ENCODE measurements at regions not wholly inside any gene's neighbourhood (a gene's known extent, or its start where the extent isn't known, plus 50 kb on each side); places are given as distances from the start of the nearest gene placed in this dataset.

GRCh38 chr5:13331585-13331984, 612.9 kb downstream of the DNAH5 start:
- Histone ChIP-seq H3K4me1 (ENCODE audit: control insufficient read depth, insufficient read depth, low read length) (peaks cover 9% of the 10 kb centered on the region), H3K27ac (ENCODE audit: low read depth, low read length) (no peak overlapping the region), H3K27me3 (ENCODE audit: control insufficient read depth, insufficient read depth, low read length, poor library complexity, severe bottlenecking) (no peaks in the 10 kb centered on the region), H3K9ac (ENCODE audit: extremely low read depth, low read length, poor library complexity, severe bottlenecking) (no peak overlapping the region), H3K36me3 (ENCODE audit: control insufficient read depth, insufficient read depth, low read length) (no peaks in the 10 kb centered on the region), H3K4me3 (ENCODE audit: low read length) (no peak overlapping the region), H3K9me3 (ENCODE audit: control insufficient read depth, low read length) (no peaks in the 10 kb centered on the region)
- Mint-ChIP-seq H3K27me3 (ENCODE audit: insufficient read depth) (no peaks in the 10 kb centered on the region), H3K4me1 (no peaks in the 10 kb centered on the region), H3K27ac (no peak overlapping the region), H3K4me3 (no peak overlapping the region), H3K9me3 (no peaks in the 10 kb centered on the region), H3K36me3 (ENCODE audit: low read depth) (no peaks in the 10 kb centered on the region)
- peak; percentile 43 for DNase-seq
- no peak for TF ChIP-seq CTCF (conservative IDR thresholded peaks at IDR 0.05)
- WGBS, 2 experiments (ENCODE audit: insufficient coverage in 1 of 2, insufficient read length in 1 of 2) = 75 to 77% methylated on average over 5 to 6 of the region's 6 CpGs

GRCh38 chr5:13328316-13328715, 616.2 kb downstream of the DNAH5 start:
- 60 to 92% methylated on average over 1 of the region's 1 CpG for WGBS, 2 experiments (ENCODE audit: insufficient coverage in 1 of 2, insufficient read length in 1 of 2)
- no peak overlapping the region for H3K27ac Mint-ChIP-seq
- no peak overlapping the region for H3K4me3 ChIP-seq (ENCODE audit: low read length)
- no peak for DNase-seq
- H3K27ac ChIP-seq (ENCODE audit: low read depth, low read length) = no peak overlapping the region
- no peaks in the 10 kb centered on the region for H3K9me3 Mint-ChIP-seq
- no peaks in the 10 kb centered on the region for H3K36me3 ChIP-seq (ENCODE audit: control insufficient read depth, insufficient read depth, low read length)
- no peak for TF ChIP-seq CTCF (conservative IDR thresholded peaks at IDR 0.05)
- no peaks in the 10 kb centered on the region for H3K36me3 Mint-ChIP-seq (ENCODE audit: low read depth)
- peaks cover under 1% of the 10 kb centered on the region for H3K4me1 ChIP-seq (ENCODE audit: control insufficient read depth, insufficient read depth, low read length)
- no peaks in the 10 kb centered on the region for H3K27me3 Mint-ChIP-seq (ENCODE audit: insufficient read depth)
- H3K4me1 Mint-ChIP-seq = no peaks in the 10 kb centered on the region
- no peak overlapping the region for H3K9ac ChIP-seq (ENCODE audit: extremely low read depth, low read length, poor library complexity, severe bottlenecking)
- no peak overlapping the region for H3K4me3 Mint-ChIP-seq
- H3K9me3 ChIP-seq (ENCODE audit: control insufficient read depth, low read length) = no peaks in the 10 kb centered on the region
- H3K27me3 ChIP-seq (ENCODE audit: control insufficient read depth, insufficient read depth, low read length, poor library complexity, severe bottlenecking) = no peaks in the 10 kb centered on the region

- Histone ChIP-seq H3K36me3 (ENCODE audit: control insufficient read depth, insufficient read depth, low read length) (no peaks in the 10 kb centered on the region), H3K27ac (ENCODE audit: low read depth, low read length) (peak overlapping the region; percentile 29), H3K9ac (ENCODE audit: extremely low read depth, low read length, poor library complexity, severe bottlenecking) (no peak overlapping the region), H3K4me1 (ENCODE audit: control insufficient read depth, insufficient read depth, low read length) (no peaks in the 10 kb centered on the region), H3K9me3 (ENCODE audit: control insufficient read depth, low read length) (no peaks in the 10 kb centered on the region), H3K27me3 (ENCODE audit: control insufficient read depth, insufficient read depth, low read length, poor library complexity, severe bottlenecking) (no peaks in the 10 kb centered on the region), H3K4me3 (ENCODE audit: low read length) (no peak overlapping the region)
- 0% methylated on average over 1 of the region's 1 CpG; no CpG with 5 or more reads in 1 of the 2 experiments for WGBS, 2 experiments (ENCODE audit: insufficient coverage in 1 of 2, insufficient read length in 1 of 2)
- Mint-ChIP-seq H3K9me3 (no peaks in the 10 kb centered on the region), H3K4me1 (no peaks in the 10 kb centered on the region), H3K4me3 (no peak overlapping the region), H3K36me3 (ENCODE audit: low read depth) (no peaks in the 10 kb centered on the region), H3K27ac (no peak overlapping the region), H3K27me3 (ENCODE audit: insufficient read depth) (no peaks in the 10 kb centered on the region)
- TF ChIP-seq CTCF (conservative IDR thresholded peaks at IDR 0.05) = no peak
- DNase-seq = no peak
Observed at GRCh38 chr5:13325765-13326164, 618.7 kb downstream of the DNAH5 start.
